GM19023 (cell line): ENCODE measurements at regions not wholly inside any gene's neighbourhood (a gene's known extent, or its start where the extent isn't known, plus 50 kb on each side); places are given as distances from the start of the nearest gene placed in this dataset.

Experiments used
- ATAC-seq: cut with Tn5 transposase; IDR thresholded peaks from one replicate; pipeline ENCODE4 v1.9.1; 2021; ENCODE audit warnings: mild to moderate bottlenecking, moderate library complexity; ENCODE audit not compliant: unreplicated experiment

DNA sequence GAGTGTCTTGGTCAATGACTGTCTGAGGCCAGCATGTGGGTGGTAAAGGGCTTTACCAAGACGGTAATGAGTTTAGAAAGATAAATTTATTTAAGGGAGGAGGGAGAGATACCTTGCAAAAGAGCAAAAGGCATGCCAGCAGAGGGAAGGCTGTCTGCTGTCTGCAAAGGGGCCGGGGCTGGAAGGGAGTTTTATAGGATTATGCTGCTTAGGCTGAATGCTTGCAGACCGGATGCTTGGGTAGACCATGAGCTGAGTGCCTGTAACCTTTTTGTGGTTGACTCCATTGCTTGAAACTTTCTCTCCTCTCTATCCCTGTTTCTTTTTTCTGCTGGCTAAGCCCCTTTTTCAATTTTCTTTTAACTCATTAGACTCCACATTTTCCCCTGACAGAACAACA is 1543.0 kb downstream of the OTOL1 start:
- ATAC-seq, result no peak

GRCh38 chr3:163043074-163043473 is 1546.5 kb downstream of the OTOL1 start:
- no peak for ATAC-seq

DNA sequence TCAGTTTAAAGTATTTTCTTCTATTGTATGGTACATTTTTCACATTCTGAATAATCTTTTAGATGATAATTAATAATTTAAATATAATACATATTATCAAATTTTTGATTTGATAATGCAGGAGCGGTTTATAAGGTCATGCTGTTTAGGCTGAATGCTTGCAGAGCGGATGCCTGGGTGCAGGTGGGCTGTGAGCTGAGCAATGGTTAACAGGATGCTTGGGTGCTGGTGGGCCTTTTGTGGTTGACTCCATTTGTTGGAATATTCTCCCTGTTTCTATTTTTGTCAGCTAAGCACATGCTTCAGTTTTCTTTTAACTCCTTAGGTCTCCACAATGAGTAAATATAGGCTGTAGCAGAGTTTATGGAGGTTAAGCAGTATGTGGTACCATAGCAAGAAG is 1549.3 kb downstream of the OTOL1 start:
- no peak for ATAC-seq

DNA sequence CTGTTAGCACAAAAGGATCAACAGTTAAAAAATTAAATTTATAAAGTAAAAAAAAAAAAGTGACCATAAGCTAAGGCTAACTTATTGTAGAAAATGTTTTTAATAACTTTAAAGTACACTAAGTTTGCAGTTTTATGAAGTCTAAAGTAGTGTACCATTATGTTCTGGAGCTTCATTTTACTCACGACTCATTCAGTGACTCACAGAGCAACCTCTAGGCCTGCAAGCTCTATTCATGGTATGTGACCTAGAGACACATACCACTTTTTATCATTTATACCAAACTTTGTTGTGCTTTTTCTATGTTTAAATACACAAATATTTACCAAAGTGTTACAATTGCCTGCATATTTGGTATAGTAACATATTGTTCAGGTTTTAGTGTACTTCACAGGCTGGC is 1552.3 kb downstream of the OTOL1 start:
- no peak for ATAC-seq

DNA sequence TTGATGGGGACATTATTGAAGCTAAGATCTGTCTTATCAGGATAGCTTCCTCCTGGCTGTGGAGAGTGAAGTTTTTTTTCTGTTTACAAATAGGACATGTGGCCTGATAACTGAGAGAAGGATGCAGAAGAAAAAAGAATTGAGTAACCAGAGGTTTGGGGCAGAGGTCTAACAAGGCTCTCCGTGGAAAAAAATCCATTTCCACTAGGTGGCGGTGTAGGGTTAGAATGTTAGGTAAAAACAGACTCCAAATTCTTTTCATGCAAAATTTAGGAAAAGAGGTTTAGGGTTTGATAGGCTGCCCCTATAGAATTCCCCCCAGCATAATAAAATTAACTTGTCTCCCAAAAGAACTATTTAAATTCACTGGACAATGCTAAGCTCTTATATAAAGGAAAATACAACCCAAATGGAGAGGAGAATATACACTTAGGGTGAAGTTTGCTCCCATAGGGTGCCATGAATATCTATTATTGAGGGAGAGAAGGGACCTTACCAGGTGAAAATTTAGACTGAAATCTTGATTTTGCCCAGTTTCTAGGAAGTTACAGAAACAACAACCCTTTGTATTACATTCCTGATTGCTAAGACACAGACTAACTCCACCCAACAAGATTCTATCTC is 1560.4 kb downstream of the OTOL1 start:
- ATAC-seq, result no peak

DNA sequence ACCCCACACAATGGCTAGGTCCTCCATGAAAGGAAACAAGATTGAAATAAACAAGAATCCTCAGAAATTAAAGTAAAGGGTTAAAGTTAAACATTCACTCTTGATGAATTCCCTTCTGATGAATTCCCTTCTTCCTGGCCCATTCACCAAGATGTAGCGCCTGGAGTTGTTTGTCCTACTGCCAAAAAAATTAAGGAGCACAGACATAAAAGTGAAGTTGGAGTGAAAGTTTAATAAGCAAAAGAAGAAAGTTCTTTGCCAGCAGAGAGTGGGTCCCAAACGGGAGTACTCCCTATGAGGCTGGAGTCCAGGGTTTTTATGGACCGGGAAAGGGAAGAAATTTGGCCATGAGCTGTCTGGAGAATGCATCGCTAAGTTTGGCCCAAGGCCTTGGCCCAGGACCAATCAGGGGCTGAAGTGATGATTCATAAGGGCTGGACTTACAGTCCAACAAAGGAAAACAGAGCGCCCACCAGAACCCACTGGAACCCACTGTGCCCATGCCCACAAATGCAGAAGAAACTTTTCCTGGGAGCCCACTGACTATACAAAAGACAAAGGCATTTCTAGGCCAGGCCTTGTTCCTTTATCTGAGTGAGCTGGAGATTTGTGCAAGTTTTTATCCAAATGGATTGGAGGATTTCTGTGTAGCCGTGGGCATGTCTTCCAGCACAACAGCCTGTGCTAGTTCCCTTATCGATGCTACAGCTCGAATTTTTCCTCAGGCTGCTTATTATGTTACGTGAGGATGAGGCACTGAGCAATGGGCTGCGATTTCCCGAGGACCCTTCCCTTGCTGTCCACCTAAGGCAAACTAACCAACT is 1561.6 kb downstream of the OTOL1 start:
- ATAC-seq, result no peak

DNA sequence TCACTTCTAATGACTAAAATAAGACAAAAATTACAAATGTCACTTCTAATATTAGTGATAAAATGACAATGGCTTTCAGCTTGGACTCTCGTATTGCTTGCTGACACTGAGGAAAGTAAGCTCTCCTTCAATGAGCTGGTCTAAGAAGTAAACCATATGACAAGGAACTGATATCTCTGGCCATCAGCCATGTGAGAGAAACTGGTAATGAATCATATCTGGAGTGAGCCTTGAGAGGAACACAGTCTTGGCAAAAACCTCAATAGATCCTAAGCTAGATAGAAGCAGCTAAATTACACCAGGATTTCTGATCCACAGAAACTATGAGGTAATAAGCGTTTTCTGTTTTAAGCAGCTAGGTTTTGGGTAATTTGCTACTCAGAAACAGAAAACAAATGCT is 1575.1 kb downstream of the OTOL1 start:
- ATAC-seq, result no peak
